GM19467 (cell line): ENCODE measurements at regions not wholly inside any gene's neighbourhood (a gene's known extent, or its start where the extent isn't known, plus 50 kb on each side); places are given as distances from the start of the nearest gene placed in this dataset.
A peak's percentile ranks its signal among the peaks of the same experiment; 100 is the strongest.
"Not testable (repeated sequence)": the region's sequence is repeated elsewhere in the genome, so short reads cannot be mapped to it uniquely, and the experiment has no call there.

ENCODE experiments used
- ATAC-seq: cut with Tn5 transposase; IDR thresholded peaks from one replicate; pipeline ENCODE4 v1.9.1; 2021; ENCODE audit warnings: mild to moderate bottlenecking, moderate library complexity; ENCODE audit not compliant: unreplicated experiment

DNA sequence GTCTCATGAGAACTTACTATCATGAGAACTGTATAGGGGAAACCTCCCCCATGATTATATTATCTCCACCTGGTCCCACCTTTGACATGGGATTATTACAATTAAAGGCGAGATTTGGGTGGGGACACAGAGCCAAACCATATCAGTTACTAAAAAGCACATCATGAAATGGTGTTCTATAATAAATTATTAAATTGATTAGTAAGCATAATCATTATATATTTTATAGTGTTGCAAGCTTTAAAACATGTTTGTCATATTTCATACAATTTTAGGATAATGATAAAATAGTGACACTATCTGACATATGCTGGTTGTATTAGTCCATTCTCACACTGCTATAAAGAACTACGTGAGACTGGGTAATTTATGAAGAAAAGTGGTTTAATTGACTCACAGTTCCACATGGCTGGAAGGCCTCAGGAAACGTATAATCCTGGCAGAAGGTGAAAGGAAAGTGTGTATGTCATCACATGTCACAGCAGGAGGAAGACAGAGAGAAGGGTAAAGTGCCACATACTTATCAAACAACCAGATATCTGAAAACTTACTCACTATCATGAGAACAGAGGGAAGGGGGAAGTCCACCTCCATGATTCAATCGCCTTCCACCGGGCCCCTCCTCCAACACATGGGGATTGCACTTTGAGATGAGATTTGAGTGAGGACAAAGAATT lies 539.2 kb upstream of the OLFM3 start:
- ATAC-seq, result no peak

DNA sequence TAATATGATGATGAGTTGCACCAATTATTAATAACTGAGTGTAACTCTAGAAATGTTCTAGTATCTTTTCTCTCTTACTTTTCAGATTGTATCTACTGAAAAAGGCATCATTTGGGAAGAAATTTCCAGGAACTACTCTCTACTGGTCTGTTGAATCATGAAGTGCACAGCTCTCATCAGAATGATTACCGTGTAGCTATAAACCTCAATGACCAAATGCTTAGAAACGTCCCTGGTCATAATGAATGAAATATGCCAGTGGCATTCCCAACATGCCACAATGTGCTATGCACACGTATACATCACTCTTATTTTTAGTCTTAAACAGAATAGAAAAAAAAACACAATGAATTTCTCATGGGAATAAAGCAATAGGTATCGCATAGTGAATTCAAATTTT lies 534.3 kb upstream of the OLFM3 start:
- no peak for ATAC-seq

DNA sequence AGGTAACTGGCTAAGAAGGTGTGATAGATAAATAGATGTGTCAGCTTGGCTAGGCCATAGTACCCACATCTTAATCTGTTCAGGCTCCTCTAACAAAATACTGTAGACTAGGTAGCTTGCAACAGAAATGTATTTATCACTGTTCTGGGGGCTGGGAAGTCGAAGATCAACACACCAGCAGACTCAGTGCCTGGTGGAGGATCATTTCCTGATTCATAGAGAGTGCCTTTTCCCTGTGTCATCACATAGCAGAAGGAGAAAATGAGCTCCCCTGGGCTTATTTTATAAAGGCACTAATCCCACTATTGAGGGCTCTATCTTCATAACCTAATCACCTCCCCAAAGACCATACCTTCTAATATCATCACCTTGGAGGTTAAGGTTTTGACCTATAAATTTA lies 532.7 kb upstream of the OLFM3 start:
- ATAC-seq, result no peak

DNA sequence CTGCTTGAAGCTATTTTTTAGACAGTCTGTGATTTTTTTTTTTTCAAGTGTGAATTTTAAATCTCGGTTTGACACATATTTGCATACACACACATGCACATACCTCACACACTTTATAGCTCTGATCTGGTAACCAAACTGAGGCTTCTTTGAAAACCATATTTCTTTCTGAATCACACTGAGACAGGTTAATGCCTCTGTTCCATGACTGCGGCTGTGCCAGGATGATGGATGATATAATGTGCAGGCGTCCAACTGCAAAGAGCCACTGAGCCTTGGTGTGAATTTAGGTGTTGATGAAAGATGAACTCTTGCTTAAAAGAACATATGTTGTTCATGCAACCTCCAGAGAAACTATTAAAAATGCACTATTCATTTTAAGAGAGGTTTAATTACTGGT lies 504.0 kb upstream of the OLFM3 start:
- no peak for ATAC-seq

DNA sequence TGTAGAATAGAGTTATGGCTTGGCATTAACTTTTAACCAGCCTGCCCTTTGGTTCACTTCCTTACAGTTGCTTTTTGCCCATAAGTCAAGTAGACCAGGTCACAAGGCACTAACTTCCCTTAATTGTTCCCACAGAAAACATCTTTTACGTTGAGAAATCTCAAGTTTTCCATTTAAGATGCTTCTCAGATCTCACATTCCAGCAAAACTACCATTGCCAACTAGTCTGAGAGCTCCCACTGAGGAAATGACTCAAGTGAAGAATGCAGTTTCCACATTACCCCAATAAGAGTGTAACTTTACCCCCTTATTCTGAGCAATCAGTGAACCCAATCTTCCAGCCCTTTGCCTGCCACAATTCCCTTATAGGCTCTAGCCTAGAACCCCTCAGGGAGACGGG lies 502.2 kb upstream of the OLFM3 start:
- ATAC-seq, result no peak

DNA sequence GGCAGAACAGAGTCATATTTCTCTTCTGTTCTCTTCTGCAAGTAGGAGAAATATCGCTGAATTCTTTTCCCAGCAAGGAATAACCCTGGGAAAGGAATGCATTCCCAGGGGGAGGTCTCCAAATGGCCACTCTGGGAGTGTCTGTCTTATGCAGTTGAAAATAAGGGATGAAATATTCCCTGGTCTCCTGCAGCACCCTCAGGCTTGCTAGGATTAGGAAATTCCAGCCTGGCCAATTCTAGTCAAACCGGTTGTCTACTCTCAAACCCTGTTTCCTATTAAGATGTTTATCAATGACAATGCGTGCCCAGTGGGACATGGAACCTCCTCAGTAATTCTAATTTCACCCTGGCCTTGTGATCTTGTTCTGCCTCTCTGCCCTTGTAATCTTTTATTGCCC lies 501.1 kb upstream of the OLFM3 start:
- ATAC-seq, result not testable (repeated sequence)

DNA sequence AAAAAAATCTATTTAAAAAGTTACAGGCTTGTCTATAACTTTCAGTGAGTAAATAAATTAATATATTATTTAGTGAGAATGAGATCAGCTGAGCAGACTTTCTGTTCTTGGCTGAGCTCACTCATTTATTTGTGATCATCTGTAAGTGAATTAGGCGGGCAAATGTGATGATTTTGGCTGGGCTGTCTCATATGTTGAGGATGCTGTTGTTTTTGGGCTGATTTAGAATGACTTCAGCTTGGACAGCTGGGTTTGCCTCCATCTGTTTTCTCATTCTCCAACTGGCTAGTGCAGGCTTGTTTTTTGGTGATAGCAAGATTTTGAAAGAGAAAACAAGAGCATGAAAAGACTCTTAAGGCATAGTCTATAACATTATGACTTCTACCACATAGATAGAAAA lies 475.8 kb upstream of the OLFM3 start:
- ATAC-seq, result no peak

DNA sequence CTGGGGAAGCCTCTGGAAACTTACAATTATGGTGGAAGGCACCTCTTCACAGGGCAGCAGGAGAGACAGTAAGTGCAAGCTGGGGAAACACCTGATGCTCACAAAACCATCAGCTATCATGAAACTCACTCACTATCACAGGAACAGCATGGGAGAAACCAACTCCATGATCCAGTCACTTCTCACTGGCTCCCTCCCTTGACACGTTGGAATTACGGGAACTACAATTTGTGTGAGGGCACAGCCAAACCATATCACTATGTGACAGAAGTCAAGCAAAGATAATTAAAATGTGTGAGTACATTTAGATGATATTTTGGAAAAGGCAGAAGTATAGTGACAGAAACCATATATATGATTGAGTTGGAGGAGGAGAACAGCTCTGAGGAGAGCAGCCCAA lies 474.0 kb upstream of the OLFM3 start:
- ATAC-seq, result no peak

DNA sequence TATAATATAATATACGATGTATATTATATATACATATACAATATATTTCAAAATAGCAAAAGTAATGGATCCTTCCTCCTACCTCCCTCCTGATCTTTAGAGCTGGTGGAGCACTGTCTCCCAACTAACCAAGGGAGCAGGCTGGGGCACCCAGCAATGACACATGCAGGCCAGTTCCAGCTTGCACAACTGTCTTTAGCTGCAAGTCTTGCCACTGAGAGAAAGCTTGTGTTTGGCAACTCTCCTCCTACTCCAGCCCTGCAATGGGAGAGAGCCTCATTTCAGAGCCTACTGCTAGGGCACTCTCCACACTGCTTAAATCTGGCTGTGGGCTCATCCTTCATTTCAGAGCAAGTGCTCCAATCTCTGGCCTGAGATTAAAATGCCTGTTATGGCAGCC lies 469.8 kb upstream of the OLFM3 start:
- no peak for ATAC-seq

DNA sequence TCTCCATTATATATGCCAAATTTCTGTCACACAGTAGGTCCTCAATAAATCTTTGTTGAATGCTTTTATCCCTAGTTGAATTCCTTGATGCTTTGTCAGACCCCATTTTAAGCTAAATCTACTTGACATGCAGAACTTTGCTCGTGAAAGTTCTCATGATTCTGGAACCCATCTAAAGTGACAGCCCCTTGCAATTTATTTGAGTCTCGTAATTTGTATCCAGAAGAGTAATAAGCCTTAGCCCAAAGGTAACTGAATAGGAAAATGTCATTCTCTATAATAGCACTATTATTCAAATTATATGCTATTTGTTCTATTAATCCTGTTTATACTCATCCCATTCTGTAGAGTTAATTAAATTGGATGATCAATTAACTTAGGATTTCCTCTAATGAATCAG lies 466.6 kb upstream of the OLFM3 start:
- ATAC-seq, result no peak

DNA sequence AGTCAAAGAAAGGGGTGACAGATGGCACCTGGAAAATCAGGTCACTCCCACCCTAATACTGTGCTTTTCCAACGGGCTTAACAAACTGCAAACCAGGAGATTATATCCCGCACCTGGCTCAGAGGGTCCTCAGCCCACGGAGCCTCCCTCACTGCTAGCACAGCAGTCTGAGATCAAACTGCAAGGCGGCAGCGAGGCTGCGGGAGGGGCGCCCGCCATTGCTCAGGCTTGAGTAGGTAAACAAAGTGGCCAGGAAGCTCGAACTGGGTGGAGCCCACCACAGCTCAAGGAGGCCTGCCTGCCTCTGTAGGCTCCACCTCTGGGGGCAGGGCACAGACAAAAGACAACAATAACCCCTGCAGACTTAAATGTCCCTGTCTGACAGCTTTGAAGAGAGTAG lies 445.6 kb upstream of the OLFM3 start:
- not testable (repeated sequence) for ATAC-seq

DNA sequence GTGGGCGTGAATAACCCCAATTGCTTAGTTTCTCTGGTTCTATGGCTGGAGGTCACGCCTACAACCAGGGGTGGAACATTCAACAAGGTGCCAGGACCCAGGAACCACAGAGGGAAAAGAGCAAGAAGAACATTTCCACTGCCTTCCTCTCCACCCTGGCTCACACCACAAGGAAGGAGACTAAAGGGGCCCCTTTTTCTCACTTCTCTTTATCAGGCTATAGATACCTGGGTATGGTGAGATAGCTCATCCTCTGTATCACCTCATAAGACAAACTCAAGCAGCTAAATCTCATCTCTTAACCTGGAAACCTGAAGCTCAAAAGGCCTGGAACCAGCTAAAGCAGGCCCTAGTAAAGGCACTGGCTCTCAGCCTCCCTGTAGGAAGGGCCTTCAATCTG lies 438.8 kb upstream of the OLFM3 start:
- no peak for ATAC-seq

DNA sequence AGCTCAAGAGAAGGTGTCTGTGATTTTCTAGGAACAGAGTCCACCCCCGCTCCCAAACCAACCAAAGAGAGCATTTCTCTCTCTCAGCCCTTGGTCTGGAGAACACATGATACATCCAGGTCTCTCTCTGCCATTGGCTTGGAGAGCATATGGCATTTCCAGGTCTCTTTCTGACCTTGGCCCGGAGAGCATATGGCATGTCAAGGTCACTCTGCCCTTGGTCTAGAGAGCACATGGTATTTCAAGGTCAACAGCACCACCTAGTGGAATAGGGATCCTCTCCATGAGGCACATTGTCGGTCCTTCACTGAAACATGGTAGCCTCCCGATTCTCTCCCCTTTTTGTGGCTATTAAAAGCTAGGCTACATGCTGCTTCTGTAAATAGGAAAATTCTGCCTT lies 437.7 kb upstream of the OLFM3 start:
- ATAC-seq, result peak; percentile 51

DNA sequence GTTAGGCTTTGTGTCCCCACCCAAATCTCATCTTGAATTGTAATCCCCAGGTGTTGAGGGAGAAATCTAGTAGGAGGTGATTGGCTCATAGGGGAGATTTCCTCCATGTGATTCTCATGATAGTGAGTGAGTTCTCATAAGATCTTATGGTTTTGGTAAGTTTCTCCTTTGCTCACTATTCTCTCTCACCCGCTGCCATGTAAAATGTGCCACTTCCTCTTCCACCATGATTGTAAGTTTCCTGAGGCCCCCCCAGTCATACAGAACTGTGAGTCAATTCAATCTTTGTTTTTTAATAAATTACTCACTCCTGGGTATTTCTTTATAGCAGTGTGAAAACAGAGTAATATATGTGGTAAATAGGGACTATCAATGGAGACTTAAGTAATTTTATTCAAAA lies 434.5 kb upstream of the OLFM3 start:
- no peak for ATAC-seq

DNA sequence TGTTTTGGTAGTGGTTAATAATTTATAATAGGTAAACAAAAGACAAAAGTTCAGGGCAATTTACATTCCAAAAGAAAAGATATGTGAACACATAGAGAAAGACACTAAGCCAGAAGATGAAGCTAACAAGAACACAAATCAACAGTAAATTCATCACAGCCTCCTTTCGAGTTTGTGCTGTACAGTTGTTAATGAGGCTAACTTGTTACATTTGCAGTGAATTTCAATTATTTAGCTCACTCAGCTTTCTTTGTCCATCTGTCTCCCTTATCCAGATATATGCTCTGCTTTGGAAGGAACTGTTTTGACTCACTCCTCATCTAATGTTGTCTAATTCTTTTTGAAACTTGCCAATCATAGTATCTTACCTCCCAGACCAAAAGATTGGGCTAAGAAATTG lies 423.3 kb upstream of the OLFM3 start:
- ATAC-seq, result no peak
